WTC11 (cell line): ENCODE measurements at regions not wholly inside any gene's neighbourhood (a gene's known extent, or its start where the extent isn't known, plus 50 kb on each side); places are given as distances from the start of the nearest gene placed in this dataset.

Experiments used
- ATAC-seq: fragments of 200-7000 bp; cut with Tn5 transposase; 2 replicates; pipeline ENCODE4 v1.10.0; 2021; ENCODE audit warnings: mild to moderate bottlenecking, moderate library complexity
- CTCF ChIA-PET: fragments of 300-600 bp; sonication (Branson Sonifier 250); formaldehyde crosslinking; loops from one replicate; lab custom pipeline; 2021; ENCODE audit warnings: antibody characterized with exemption; lab: Charles Lee
- POLR2A ChIA-PET: fragments of 350-600 bp; sonication (Branson Sonifier 250); formaldehyde crosslinking; loops from one replicate; lab custom pipeline; 2021; ENCODE audit warnings: antibody characterized with exemption; lab: Charles Lee
- DNase-seq: peaks from one replicate; pipeline ENCODE4 v3.0.0; 2021; ENCODE audit warnings: low spot score
- H3K27ac Mint-ChIP-seq: 2 replicates; pipeline ENCODE4 v1.8.0; 2021; ENCODE audit warnings: mixed read lengths
- H3K27me3 Mint-ChIP-seq: 2 replicates; pipeline ENCODE4 v1.8.0; 2021; ENCODE audit warnings: low read depth, mild to moderate bottlenecking, moderate library complexity, mixed read lengths
- H3K36me3 Mint-ChIP-seq: 2 replicates; pipeline ENCODE4 v1.8.0; 2021; ENCODE audit warnings: mixed read lengths
- H3K4me1 Mint-ChIP-seq: 2 replicates; pipeline ENCODE4 v1.8.0; 2022; ENCODE audit warnings: mixed read lengths
- H3K4me3 Mint-ChIP-seq: 2 replicates; pipeline ENCODE4 v1.8.0; 2021; ENCODE audit warnings: mild to moderate bottlenecking, moderate library complexity, mixed read lengths
- H3K9me3 Mint-ChIP-seq: 2 replicates; pipeline ENCODE4 v1.8.0; 2021; ENCODE audit warnings: mixed read lengths
- ATF3 ChIP-seq: sonication (generic); formaldehyde crosslinking; conservative IDR thresholded peaks from 2 replicates; pipeline ENCODE4 v1.8.1; 2022; ENCODE audit warnings: mild to moderate bottlenecking, missing genetic modification reagents
- CTCF ChIP-seq: fragments of 200-600 bp; IDR thresholded peaks from 2 replicates; pipeline ENCODE4 v1.8.0; 2022; ENCODE audit warnings: antibody characterized with exemption
- E2F5 ChIP-seq: sonication (generic); formaldehyde crosslinking; IDR thresholded peaks from 2 replicates; pipeline ENCODE4 v1.8.1; 2022; ENCODE audit warnings: mild to moderate bottlenecking, moderate library complexity, missing genetic modification reagents
- FOXP4 ChIP-seq: sonication (generic); formaldehyde crosslinking; IDR thresholded peaks from 2 replicates; pipeline ENCODE4 v1.8.0; 2022; ENCODE audit warnings: mild to moderate bottlenecking, missing genetic modification reagents
- HMGXB4 ChIP-seq: sonication (generic); formaldehyde crosslinking; IDR thresholded peaks from 2 replicates; pipeline ENCODE4 v1.8.1; 2023; ENCODE audit warnings: mild to moderate bottlenecking, moderate library complexity, missing genetic modification reagents
- IRF2 ChIP-seq: sonication (generic); formaldehyde crosslinking; IDR thresholded peaks from 2 replicates; pipeline ENCODE4 v1.8.0; 2022; ENCODE audit warnings: low read depth, missing genetic modification reagents, borderline replicate concordance
- NFATC4 ChIP-seq: fragments of 250-450 bp; sonication (Bioruptor Pico); IDR thresholded peaks from 2 replicates; pipeline ENCODE4 v1.9.0; 2021; ENCODE audit warnings: mild to moderate bottlenecking
- NFYB ChIP-seq: sonication (generic); formaldehyde crosslinking; conservative IDR thresholded peaks from 2 replicates; pipeline ENCODE4 v1.8.0; 2022; ENCODE audit warnings: low read depth, missing genetic modification reagents
- SMAD4 ChIP-seq: sonication (generic); formaldehyde crosslinking; IDR thresholded peaks from 2 replicates; pipeline ENCODE4 v1.8.0; 2022; ENCODE audit warnings: mild to moderate bottlenecking, missing genetic modification reagents
- TEAD4 ChIP-seq: sonication (generic); formaldehyde crosslinking; IDR thresholded peaks from 2 replicates; pipeline ENCODE4 v1.8.0; 2022; ENCODE audit warnings: mild to moderate bottlenecking, missing genetic modification reagents
- ZBTB21 ChIP-seq: sonication (generic); formaldehyde crosslinking; IDR thresholded peaks from 2 replicates; pipeline ENCODE4 v1.8.1; 2023; ENCODE audit warnings: mild to moderate bottlenecking, missing genetic modification reagents, borderline replicate concordance
- ZNF219 ChIP-seq: sonication (generic); formaldehyde crosslinking; IDR thresholded peaks from 2 replicates; pipeline ENCODE4 v1.8.0; 2023; ENCODE audit warnings: missing genetic modification reagents, mild to moderate bottlenecking, borderline replicate concordance
- ZSCAN18 ChIP-seq: fragments of 250-450 bp; sonication (Bioruptor Pico); IDR thresholded peaks from 2 replicates; pipeline ENCODE4 v2.1.2; 2022; ENCODE audit warnings: mild to moderate bottlenecking, moderate library complexity

GRCh38 chrX:116292183-116292582, 121.6 kb downstream of the AGTR2 start:
- Mint-ChIP-seq H3K27me3 (no peaks in the 10 kb centered on the region; the same call in 1 of the 2 replicates), H3K4me3 (no peak overlapping the region), H3K4me1 (peaks cover 17% of the 10 kb centered on the region), H3K9me3 (no peaks in the 10 kb centered on the region)
- no peak for ATAC-seq
- ChIA-PET POLR2A (no interaction called here), CTCF (no interaction called here)
- TF ChIP-seq NFYB: no peak
- no peak for TF ChIP-seq E2F5
- no peak for TF ChIP-seq IRF2 (CRISPR knock-in tag)
- TF ChIP-seq ZBTB21 (CRISPR knock-in tag): no peak
- TF ChIP-seq, all 79 proteins: peak for 0
- Mint-ChIP-seq H3K36me3 (no peaks in the 10 kb centered on the region), H3K27ac (no peak overlapping the region)
- no peak for DNase-seq

GRCh38 chrX:116298956-116299355, 128.4 kb downstream of the AGTR2 start:
- Mint-ChIP-seq H3K4me1 (no peaks in the 10 kb centered on the region), H3K27me3 (no peaks in the 10 kb centered on the region; the same call in 1 of the 2 replicates), H3K27ac (no peak overlapping the region), H3K36me3 (0 out of 2 replicates have a peak, but pooled peaks cover 2% of the 10 kb centered on the region), H3K9me3 (peaks cover 12% of the 10 kb centered on the region), H3K4me3 (no peak overlapping the region)
- ChIA-PET POLR2A (no interaction called here), CTCF (no interaction called here)
- ATAC-seq: no peak
- DNase-seq: no peak
- TF ChIP-seq ATF3 (no peak), E2F5 (no peak), SMAD4 (no peak), ZNF219 (CRISPR knock-in tag) (no peak), HMGXB4 (CRISPR knock-in tag) (no peak), CTCF (no peak), FOXP4 (CRISPR knock-in tag) (no peak), NFATC4 (no peak), ZSCAN18 (CRISPR knock-in tag) (no peak), IRF2 (CRISPR knock-in tag) (no peak)

GRCh38 chrX:116306218-116306617, 130.2 kb upstream of the SLC6A14 start:
- no peaks in the 10 kb centered on the region for H3K4me1 Mint-ChIP-seq
- no peak overlapping the region for H3K4me3 Mint-ChIP-seq
- TF ChIP-seq TEAD4 (CRISPR knock-in tag) (no peak), CTCF (no peak)
- no peaks in the 10 kb centered on the region for H3K27me3 Mint-ChIP-seq
- DNase-seq (no peak), ATAC-seq (no peak)
- no peak overlapping the region for H3K27ac Mint-ChIP-seq
- CTCF ChIA-PET: no interaction called here
- POLR2A ChIA-PET: no interaction called here
- H3K36me3 Mint-ChIP-seq: 0 out of 2 replicates have a peak, but pooled peaks cover 2% of the 10 kb centered on the region
- peaks cover 24% of the 10 kb centered on the region for H3K9me3 Mint-ChIP-seq
